ENCODE measurements at regions not wholly inside any gene's neighbourhood (a gene's known extent, or its start where the extent isn't known, plus 50 kb on each side); places are given as distances from the start of the nearest gene placed in this dataset.

DNA sequence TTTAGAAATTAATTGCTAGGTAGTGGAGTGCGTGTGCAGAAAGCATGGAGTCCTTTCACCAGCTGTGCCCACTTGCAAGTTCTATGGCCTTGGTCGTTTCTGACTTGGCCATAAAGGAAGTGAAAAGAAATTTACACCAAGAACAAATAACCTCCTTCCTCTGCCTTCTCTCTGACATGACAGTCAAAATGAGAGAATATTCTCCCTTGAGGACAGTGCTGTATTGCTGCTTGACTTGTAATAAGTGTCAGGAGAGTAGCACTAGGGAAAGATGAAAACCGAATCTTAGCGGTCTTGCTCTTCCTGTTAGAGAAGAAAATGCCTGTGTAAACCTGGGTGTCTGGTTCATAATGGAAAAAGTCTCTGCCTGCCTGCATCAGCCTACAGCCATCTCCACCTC lies 333.1 kb upstream of the RAG2 start:
- H3K27ac ChIP-seq (ENCODE audit: low read depth, low read length, poor library complexity, severe bottlenecking): no peak overlapping the region
- no peaks in the 10 kb centered on the region for H3K36me3 ChIP-seq (ENCODE audit: insufficient read depth, low read length)
- BruUV-seq (replicated peaks): no TSS peak
- TF ChIP-seq, protein P1, sequence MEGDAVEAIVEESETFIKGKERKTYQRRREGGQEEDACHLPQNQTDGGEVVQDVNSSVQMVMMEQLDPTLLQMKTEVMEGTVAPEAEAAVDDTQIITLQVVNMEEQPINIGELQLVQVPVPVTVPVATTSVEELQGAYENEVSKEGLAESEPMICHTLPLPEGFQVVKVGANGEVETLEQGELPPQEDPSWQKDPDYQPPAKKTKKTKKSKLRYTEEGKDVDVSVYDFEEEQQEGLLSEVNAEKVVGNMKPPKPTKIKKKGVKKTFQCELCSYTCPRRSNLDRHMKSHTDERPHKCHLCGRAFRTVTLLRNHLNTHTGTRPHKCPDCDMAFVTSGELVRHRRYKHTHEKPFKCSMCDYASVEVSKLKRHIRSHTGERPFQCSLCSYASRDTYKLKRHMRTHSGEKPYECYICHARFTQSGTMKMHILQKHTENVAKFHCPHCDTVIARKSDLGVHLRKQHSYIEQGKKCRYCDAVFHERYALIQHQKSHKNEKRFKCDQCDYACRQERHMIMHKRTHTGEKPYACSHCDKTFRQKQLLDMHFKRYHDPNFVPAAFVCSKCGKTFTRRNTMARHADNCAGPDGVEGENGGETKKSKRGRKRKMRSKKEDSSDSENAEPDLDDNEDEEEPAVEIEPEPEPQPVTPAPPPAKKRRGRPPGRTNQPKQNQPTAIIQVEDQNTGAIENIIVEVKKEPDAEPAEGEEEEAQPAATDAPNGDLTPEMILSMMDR (conservative IDR thresholded peaks at IDR 0.05; ENCODE audit: low read length): no peak
- no peak for TF ChIP-seq EZH2phosphoT487 (IDR thresholded peaks at IDR 0.05; ENCODE audit: borderline replicate concordance, low read depth, low read length)
- H3K4me2 ChIP-seq (ENCODE audit: low read length): no peak overlapping the region
- H3K79me2 ChIP-seq (ENCODE audit: insufficient read depth, low read depth, low read length): no peaks in the 10 kb centered on the region
- H2AFZ ChIP-seq (ENCODE audit: low read length): no peak overlapping the region
- H3K9me2 ChIP-seq (ENCODE audit: insufficient read depth, low read length): no peaks in the 10 kb centered on the region
- DNase-seq (ENCODE audit: low spot score): no peak
- POLR2A ChIA-PET: no interaction called here
- CTCF ChIA-PET (ENCODE audit: unreplicated experiment): no interaction called here
- no peaks in the 10 kb centered on the region for H3K9me3 ChIP-seq (ENCODE audit: low read length)
- no peaks in the 10 kb centered on the region for H4K20me1 ChIP-seq (ENCODE audit: insufficient read depth, low read length)
- intact Hi-C loops (cut with micrococcal nuclease; ENCODE audit: unreplicated experiment): no loop called here
- no peaks in the 10 kb centered on the region for H3K4me1 ChIP-seq (ENCODE audit: insufficient read depth, low read length, poor library complexity, severe bottlenecking)
- H3K4me3 ChIP-seq (ENCODE audit: low read depth, low read length, poor library complexity, severe bottlenecking): no peak overlapping the region

DNA sequence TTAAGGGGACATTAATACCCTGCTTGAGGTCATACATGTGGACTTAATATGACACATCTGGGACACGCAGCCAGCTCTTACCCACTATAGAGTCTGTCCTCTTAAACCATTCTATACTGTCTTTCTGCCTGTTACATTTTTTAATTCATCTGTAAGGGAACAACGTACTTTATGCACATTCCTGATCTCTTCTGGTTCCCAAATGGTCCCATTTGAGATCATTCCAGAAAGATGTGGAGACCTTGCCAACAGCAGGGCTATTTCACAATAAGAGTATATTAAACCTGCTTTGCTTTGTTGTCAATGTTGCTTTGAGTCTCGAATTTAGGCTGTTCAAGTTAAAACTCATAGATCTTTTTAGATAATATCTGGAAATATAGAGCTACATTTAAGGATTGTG lies 332.2 kb upstream of the RAG2 start:
- no peak for DNase-seq (ENCODE audit: low spot score)
- ChIA-PET POLR2A (no interaction called here), CTCF (ENCODE audit: unreplicated experiment) (no interaction called here)
- no TSS peak for BruUV-seq (replicated peaks)
- Histone ChIP-seq H3K4me2 (ENCODE audit: low read length) (no peak overlapping the region), H3K4me3 (ENCODE audit: low read depth, low read length, poor library complexity, severe bottlenecking) (no peak overlapping the region), H4K20me1 (ENCODE audit: insufficient read depth, low read length) (no peaks in the 10 kb centered on the region), H3K27ac (ENCODE audit: low read depth, low read length, poor library complexity, severe bottlenecking) (no peak overlapping the region), H2AFZ (ENCODE audit: low read length) (no peak overlapping the region), H3K9me2 (ENCODE audit: insufficient read depth, low read length) (no peaks in the 10 kb centered on the region), H3K9me3 (ENCODE audit: low read length) (no peaks in the 10 kb centered on the region), H3K4me1 (ENCODE audit: insufficient read depth, low read length, poor library complexity, severe bottlenecking) (no peaks in the 10 kb centered on the region), H3K79me2 (ENCODE audit: insufficient read depth, low read depth, low read length) (no peaks in the 10 kb centered on the region), H3K36me3 (ENCODE audit: insufficient read depth, low read length) (no peaks in the 10 kb centered on the region)
- no peak for TF ChIP-seq EZH2phosphoT487 (IDR thresholded peaks at IDR 0.05; ENCODE audit: borderline replicate concordance, low read depth, low read length)
- TF ChIP-seq, protein P1 (conservative IDR thresholded peaks at IDR 0.05; ENCODE audit: low read length): no peak
- intact Hi-C loops (cut with micrococcal nuclease; ENCODE audit: unreplicated experiment): no loop called here

DNA sequence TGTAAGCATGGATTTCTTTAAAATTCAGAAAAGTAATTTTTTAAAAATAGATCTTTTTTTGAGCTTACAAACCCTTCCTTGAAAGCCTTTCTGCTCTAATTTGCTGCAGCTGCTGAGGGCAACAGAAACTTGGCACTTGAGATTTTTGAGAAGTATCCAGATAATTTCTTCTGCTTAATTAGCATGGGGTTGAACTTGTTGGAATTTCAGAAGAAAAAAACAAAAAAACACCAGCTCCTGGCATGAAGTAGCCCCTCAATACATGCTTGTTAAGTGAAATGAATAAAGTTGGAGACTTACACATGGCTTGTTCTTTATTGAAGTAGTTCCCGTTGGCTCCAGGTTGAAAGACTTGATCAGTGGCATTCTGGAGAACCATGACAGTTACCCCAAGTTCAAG lies 331.4 kb upstream of the RAG2 start:
- ChIA-PET CTCF (ENCODE audit: unreplicated experiment) (no interaction called here), POLR2A (no interaction called here)
- Histone ChIP-seq H3K27ac (ENCODE audit: low read depth, low read length, poor library complexity, severe bottlenecking) (no peak overlapping the region), H3K9me3 (ENCODE audit: low read length) (no peaks in the 10 kb centered on the region), H3K36me3 (ENCODE audit: insufficient read depth, low read length) (no peaks in the 10 kb centered on the region), H2AFZ (ENCODE audit: low read length) (no peak overlapping the region), H3K4me2 (ENCODE audit: low read length) (no peak overlapping the region), H3K79me2 (ENCODE audit: insufficient read depth, low read depth, low read length) (no peaks in the 10 kb centered on the region), H3K9me2 (ENCODE audit: insufficient read depth, low read length) (no peaks in the 10 kb centered on the region), H3K4me3 (ENCODE audit: low read depth, low read length, poor library complexity, severe bottlenecking) (no peak overlapping the region), H3K4me1 (ENCODE audit: insufficient read depth, low read length, poor library complexity, severe bottlenecking) (no peaks in the 10 kb centered on the region), H4K20me1 (ENCODE audit: insufficient read depth, low read length) (no peaks in the 10 kb centered on the region)
- TF ChIP-seq EZH2phosphoT487 (IDR thresholded peaks at IDR 0.05; ENCODE audit: borderline replicate concordance, low read depth, low read length): no peak
- TF ChIP-seq, protein P1 (conservative IDR thresholded peaks at IDR 0.05; ENCODE audit: low read length): no peak
- no TSS peak for BruUV-seq (replicated peaks)
- intact Hi-C loops (cut with micrococcal nuclease; ENCODE audit: unreplicated experiment): no loop called here
- DNase-seq (ENCODE audit: low spot score): no peak

Measured in OCI-LY7 (cell line).